ENCODE measurements at regions not wholly inside any gene's neighbourhood (a gene's known extent, or its start where the extent isn't known, plus 50 kb on each side); places are given as distances from the start of the nearest gene placed in this dataset.

GRCh38 chr5:68942169-68942568 is 151.6 kb upstream of the SLC30A5 start:
- no peak for TF ChIP-seq REST (IDR thresholded peaks at IDR 0.05; ENCODE audit: insufficient read depth in 1 of 2, low read depth in 2 of 2, low read length in 1 of 2)
- TF ChIP-seq CTCF (IDR thresholded peaks at IDR 0.05), result no peak
- no peak for TF ChIP-seq TCF7L2 (IDR thresholded peaks at IDR 0.05; ENCODE audit: low read depth, low read length)
- no peak for TF ChIP-seq POLR2AphosphoS5 (IDR thresholded peaks at IDR 0.05; ENCODE audit: low read depth, low read length)
- no peak for TF ChIP-seq SIN3A (IDR thresholded peaks at IDR 0.05; ENCODE audit: borderline replicate concordance, insufficient read depth, low read depth, low read length)
- Histone ChIP-seq H3K36me3 (ENCODE audit: control insufficient read depth, insufficient read depth, low read length) (no peaks in the 10 kb centered on the region), H3K27me3 (ENCODE audit: control insufficient read depth, insufficient read depth, low read length) (no peaks in the 10 kb centered on the region; the same call in 1 of the 2 replicates), H3K4me1 (ENCODE audit: control insufficient read depth, insufficient read depth, low read length) (no peaks in the 10 kb centered on the region), H3K4me3 (ENCODE audit: low read depth in 2 of 2, low read length in 2 of 2) (no peak overlapping the region), H3K9me3 (ENCODE audit: control insufficient read depth, insufficient read depth, low read depth, low read length) (no peaks in the 10 kb centered on the region), H3K27ac (ENCODE audit: low read length) (no peak overlapping the region)
- ChIA-PET CTCF (no interaction called here), POLR2A (interaction anchor here (0.6 kb wide), 1 partner anchor 577 kb away, joined by 3 read pairs; no protein-coding TSS in a partner anchor)
- ATAC-seq (no peak), DNase-seq (ENCODE audit: low read depth, low spot score) (no peak)
- in situ Hi-C loops (cut with HindIII; ENCODE audit: low pct_unique_long_range_greater_than_20kb, low sequenced_read_pairs) (no loop called here), intact Hi-C loops (cut with micrococcal nuclease; ENCODE audit: unreplicated experiment) (no loop called here)
- BruUV-seq (replicated peaks), result no TSS peak

- DNase-seq (ENCODE audit: low read depth, low spot score) (no peak), ATAC-seq (no peak)
- no peaks in the 10 kb centered on the region for H3K36me3 ChIP-seq (ENCODE audit: control insufficient read depth, insufficient read depth, low read length)
- H3K27ac ChIP-seq (ENCODE audit: low read length), result no peak overlapping the region
- H3K27me3 ChIP-seq (ENCODE audit: control insufficient read depth, insufficient read depth, low read length), result peaks cover 5% of the 10 kb centered on the region; the same call in 1 of the 2 replicates
- H3K4me1 ChIP-seq (ENCODE audit: control insufficient read depth, insufficient read depth, low read length), result no peaks in the 10 kb centered on the region
- intact Hi-C loops (cut with micrococcal nuclease; ENCODE audit: unreplicated experiment) (no loop called here), in situ Hi-C loops (cut with HindIII; ENCODE audit: low pct_unique_long_range_greater_than_20kb, low sequenced_read_pairs) (no loop called here)
- H3K4me3 ChIP-seq (ENCODE audit: low read depth in 2 of 2, low read length in 2 of 2), result no peak overlapping the region
- BruUV-seq (replicated peaks), result no TSS peak
- CTCF ChIA-PET, result no interaction called here
- TF ChIP-seq CTCF (IDR thresholded peaks at IDR 0.05) (no peak), TCF7L2 (IDR thresholded peaks at IDR 0.05; ENCODE audit: low read depth, low read length) (no peak), REST (IDR thresholded peaks at IDR 0.05; ENCODE audit: insufficient read depth in 1 of 2, low read depth in 2 of 2, low read length in 1 of 2) (no peak), POLR2AphosphoS5 (IDR thresholded peaks at IDR 0.05; ENCODE audit: low read depth, low read length) (no peak), SIN3A (IDR thresholded peaks at IDR 0.05; ENCODE audit: borderline replicate concordance, insufficient read depth, low read depth, low read length) (no peak)
- POLR2A ChIA-PET, result no interaction called here
- H3K9me3 ChIP-seq (ENCODE audit: control insufficient read depth, insufficient read depth, low read depth, low read length), result no peaks in the 10 kb centered on the region
Measured at GRCh38 chr5:68946728-68947127, 147.1 kb upstream of the SLC30A5 start.
